BJ (cell line): ENCODE measurements at regions not wholly inside any gene's neighbourhood (a gene's known extent, or its start where the extent isn't known, plus 50 kb on each side); places are given as distances from the start of the nearest gene placed in this dataset.

ENCODE experiments used
- CTCF ChIA-PET: fragments of 350-600 bp; formaldehyde crosslinking; extraction: SDS; loops from one replicate; lab custom pipeline; 2021; ENCODE audit warnings: antibody characterized with exemption, inconsistent platforms; lab: Yijun Ruan, JAX
- POLR2A ChIA-PET: fragments of 300-600 bp; sonication (Branson Sonifier 250); formaldehyde crosslinking; extraction: SDS; loops from one replicate; lab custom pipeline; 2021; ENCODE audit warnings: antibody characterized with exemption; lab: Charles Lee
- DNase-seq: peaks from one replicate; pipeline ENCODE4 v3.0.0-alpha.2; 2011; ENCODE audit warnings: low read depth
- H3K27me3 ChIP-seq: 2 replicates; pipeline ENCODE4 v1.6.0; 2011; ENCODE audit warnings: low read length; ENCODE audit not compliant: control insufficient read depth, insufficient read depth
- H3K36me3 ChIP-seq: 2 replicates; pipeline ENCODE4 v1.5.1; 2011; ENCODE audit warnings: low read length; ENCODE audit not compliant: control insufficient read depth, insufficient read depth
- H3K4me3 ChIP-seq: 2 replicates; pipeline ENCODE4 v1.5.1; 2011; ENCODE audit warnings: low read depth, mild to moderate bottlenecking, control low read depth, low read length
- TF ChIP-seq, protein P1 (sequence below): IDR thresholded peaks from 2 replicates; pipeline ENCODE4 v1.5.1; 2011; ENCODE audit warnings: low read depth, mild to moderate bottlenecking, control low read depth, inconsistent platforms, low read length, moderate library complexity; ENCODE audit not compliant: insufficient read depth

DNA sequence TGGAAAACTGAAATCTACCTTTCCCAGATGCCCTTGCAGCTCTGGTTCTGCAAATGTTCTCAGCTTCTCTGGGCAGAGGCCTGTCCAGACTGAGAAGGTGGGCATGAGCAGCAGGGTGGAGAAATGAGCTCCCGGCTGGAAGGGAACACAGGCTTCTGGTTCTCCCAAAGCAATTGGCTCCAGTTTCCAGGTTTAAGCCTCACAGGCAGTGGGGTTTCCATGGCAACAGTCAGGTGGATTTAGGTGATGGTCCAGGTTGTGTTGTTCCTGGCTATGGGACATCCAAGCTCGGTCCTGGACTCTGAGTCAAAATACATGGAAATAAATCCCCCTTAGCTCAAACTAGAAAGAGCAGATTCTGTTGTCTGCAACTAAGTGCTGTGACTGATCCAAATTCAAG is 94.6 kb upstream of the IQSEC1 start:
- DNase-seq, result no peak
- TF ChIP-seq, protein P1, sequence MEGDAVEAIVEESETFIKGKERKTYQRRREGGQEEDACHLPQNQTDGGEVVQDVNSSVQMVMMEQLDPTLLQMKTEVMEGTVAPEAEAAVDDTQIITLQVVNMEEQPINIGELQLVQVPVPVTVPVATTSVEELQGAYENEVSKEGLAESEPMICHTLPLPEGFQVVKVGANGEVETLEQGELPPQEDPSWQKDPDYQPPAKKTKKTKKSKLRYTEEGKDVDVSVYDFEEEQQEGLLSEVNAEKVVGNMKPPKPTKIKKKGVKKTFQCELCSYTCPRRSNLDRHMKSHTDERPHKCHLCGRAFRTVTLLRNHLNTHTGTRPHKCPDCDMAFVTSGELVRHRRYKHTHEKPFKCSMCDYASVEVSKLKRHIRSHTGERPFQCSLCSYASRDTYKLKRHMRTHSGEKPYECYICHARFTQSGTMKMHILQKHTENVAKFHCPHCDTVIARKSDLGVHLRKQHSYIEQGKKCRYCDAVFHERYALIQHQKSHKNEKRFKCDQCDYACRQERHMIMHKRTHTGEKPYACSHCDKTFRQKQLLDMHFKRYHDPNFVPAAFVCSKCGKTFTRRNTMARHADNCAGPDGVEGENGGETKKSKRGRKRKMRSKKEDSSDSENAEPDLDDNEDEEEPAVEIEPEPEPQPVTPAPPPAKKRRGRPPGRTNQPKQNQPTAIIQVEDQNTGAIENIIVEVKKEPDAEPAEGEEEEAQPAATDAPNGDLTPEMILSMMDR, result no peak

DNA sequence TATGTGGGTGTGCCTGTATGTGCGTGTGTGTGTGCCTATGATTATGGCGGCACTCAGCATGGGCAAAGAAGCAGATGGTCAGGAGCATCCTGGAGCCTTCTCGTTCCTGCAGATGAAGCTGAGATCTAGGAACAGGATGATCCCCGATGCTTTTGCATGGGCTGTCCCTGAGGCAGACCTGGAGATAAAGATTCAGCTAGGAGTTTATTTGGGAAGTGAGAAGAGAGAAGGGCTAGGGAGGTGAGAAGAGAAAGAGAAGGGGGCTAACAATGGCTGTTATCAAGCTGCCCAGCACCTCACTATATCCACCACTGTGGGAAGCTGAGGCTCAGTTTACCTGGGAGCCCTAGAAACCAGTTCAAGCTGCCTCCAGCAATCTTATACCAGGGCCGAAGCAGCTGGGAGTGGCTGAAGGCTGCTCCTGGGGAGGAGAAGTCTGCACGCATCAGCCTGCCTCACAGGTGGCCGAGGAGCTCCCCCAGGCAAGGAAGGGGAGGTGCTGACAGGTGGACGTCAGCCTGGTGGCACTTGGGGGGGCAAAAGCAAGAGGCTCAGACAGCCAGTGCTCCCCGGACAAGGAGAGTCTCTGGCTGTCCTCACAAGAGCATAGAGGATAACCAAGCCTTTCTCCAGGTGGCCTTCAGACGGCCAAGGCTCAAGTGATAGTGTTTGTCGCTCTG is 94.0 kb upstream of the IQSEC1 start:
- H3K27me3 ChIP-seq, result no peaks in the 10 kb centered on the region
- CTCF ChIA-PET, result interaction anchor here (0.7 to 1.8 kb wide), 2 partner anchors 10 to 26 kb away, joined by 4 read pairs; no protein-coding TSS in a partner anchor
- POLR2A ChIA-PET, result no interaction called here
- H3K4me3 ChIP-seq, result no peak overlapping the region
- no peak for DNase-seq
- H3K36me3 ChIP-seq, result no peaks in the 10 kb centered on the region
- TF ChIP-seq, protein P1, result no peak

More for the DNA sequence above, 94.6 kb upstream of the IQSEC1 start:
- H3K36me3 ChIP-seq, result no peaks in the 10 kb centered on the region
- CTCF ChIA-PET, result interaction anchor here (0.7 to 1.8 kb wide), 2 partner anchors 9 to 25 kb away, joined by 4 read pairs; no protein-coding TSS in a partner anchor
- H3K4me3 ChIP-seq, result no peak overlapping the region
- H3K27me3 ChIP-seq, result no peaks in the 10 kb centered on the region
- POLR2A ChIA-PET, result no interaction called here

DNA sequence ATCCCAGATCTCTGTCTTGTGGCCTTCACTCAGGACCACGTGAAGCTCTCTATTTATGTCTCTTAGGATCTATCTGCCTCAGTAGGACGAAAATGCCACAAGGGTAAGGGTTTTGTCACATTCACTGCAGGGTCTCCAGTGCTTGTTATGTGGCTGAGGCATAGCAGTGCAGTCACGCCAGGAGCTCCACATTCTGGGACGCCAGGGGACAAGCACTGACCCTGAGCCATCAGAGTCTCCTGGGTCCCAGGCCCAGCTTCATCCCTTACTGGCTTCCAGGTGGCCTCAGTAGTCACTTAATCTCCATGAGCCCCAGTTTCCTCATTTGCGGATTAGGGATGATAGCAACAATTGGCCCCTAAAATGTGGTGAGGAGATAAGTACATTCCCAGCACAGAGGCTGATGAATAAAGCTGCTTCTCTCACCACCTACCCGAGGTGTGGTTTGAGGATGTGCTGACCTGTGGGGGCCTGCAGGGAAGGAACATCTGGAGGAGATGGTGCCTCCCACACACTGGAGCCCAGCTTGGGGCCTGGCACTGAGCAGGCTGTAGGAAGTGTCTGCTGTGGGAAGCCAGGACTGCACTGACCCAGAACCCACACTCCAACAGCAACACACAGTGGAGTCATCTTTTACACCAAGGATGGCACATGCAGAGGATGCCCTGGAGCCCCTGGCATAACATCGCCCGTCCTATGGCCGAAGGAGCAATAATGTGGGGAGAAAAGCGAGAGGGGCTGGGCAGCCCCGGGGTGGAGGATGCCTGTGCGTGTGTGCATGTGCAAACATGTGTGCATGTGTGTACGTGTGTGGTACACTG is 93.2 kb upstream of the IQSEC1 start:
- ChIA-PET CTCF (interaction anchor here (1.8 kb wide), 1 partner anchor 26 kb away, joined by 4 read pairs; no protein-coding TSS in a partner anchor), POLR2A (no interaction called here)
- Histone ChIP-seq H3K4me3 (no peak overlapping the region), H3K36me3 (no peaks in the 10 kb centered on the region), H3K27me3 (no peaks in the 10 kb centered on the region)
- no peak for DNase-seq
- TF ChIP-seq, protein P1, result no peak

DNA sequence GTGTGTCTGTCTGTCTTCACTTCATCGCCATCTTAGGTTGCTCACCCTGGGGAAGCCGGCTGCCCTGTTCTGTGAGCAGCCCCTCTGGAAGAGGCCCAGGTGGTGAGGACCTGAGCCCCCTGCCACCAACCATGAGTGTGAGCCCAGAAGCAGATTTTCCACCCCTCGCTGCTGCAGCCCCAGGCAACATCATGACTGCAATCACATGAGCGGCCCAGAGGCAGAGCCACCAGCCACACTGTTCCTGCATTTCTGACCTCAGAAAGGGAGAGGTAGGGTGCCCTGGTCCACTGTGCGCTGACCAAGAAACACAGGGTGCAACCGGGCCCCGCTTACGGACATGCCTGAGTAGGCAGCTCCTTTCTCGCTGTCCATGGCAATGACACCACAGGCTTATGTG is 92.3 kb upstream of the IQSEC1 start:
- no peaks in the 10 kb centered on the region for H3K36me3 ChIP-seq
- no peak overlapping the region for H3K4me3 ChIP-seq
- DNase-seq, result no peak
- TF ChIP-seq, protein P1, result no peak
- ChIA-PET CTCF (no interaction called here), POLR2A (no interaction called here)
- no peaks in the 10 kb centered on the region for H3K27me3 ChIP-seq

DNA sequence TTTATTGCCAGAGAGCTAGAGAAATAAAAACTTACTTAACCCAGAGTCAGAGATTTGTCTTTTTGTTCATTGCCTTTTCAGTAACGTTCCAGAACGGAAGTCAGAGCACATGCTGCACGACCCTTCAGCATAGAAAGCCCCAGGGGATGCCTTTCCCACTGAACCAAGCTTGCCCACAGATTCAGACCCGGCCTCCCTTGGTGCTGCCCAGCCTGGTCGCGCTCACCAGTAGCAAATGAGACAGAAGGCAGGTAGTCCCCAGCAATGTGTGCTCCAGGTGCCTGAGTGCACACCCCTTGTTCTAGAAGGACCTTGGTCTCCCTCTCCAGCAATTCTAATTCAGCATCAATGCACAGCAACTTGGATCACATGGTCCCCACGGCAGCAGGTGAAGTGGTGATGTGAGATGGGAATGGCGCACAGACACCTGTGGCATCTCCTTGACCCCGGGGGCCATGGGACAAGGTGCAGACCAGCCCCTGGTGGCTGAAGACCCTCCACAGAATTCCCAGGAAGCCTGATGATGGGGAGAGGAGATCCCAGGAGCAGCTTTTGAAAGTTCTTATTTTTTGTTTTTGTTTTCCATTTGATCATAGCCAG is 91.8 kb upstream of the IQSEC1 start:
- CTCF ChIA-PET, result no interaction called here
- no peak for DNase-seq
- TF ChIP-seq, protein P1, result no peak
- H3K36me3 ChIP-seq, result no peaks in the 10 kb centered on the region
- POLR2A ChIA-PET, result no interaction called here
- no peak overlapping the region for H3K4me3 ChIP-seq
- H3K27me3 ChIP-seq, result no peaks in the 10 kb centered on the region
